ENCODE measurements at regions not wholly inside any gene's neighbourhood (a gene's known extent, or its start where the extent isn't known, plus 50 kb on each side); places are given as distances from the start of the nearest gene placed in this dataset.
"Not testable (repeated sequence)": the region's sequence is repeated elsewhere in the genome, so short reads cannot be mapped to it uniquely, and the experiment has no call there.

- TF ChIP-seq POLR2A (IDR thresholded peaks at IDR 0.05; ENCODE audit: borderline replicate concordance, extremely low read depth, insufficient read depth, insufficient read length); SP1 (IDR thresholded peaks at IDR 0.05; ENCODE audit: low read depth); CTCF (IDR thresholded peaks at IDR 0.05 in 2 of 3, conservative IDR thresholded peaks at IDR 0.05 in 1 of 3; ENCODE audit: borderline replicate concordance in 1 of 3, insufficient read depth in 1 of 3, low read depth in 2 of 3, low read length in 2 of 3): not testable (repeated sequence)
These were observed 216.3 kb downstream of the RAP2B start for GRCh38 chr3:153378366-153378765.

Measured in HCT116 (cell line).